ENCODE measurements at regions not wholly inside any gene's neighbourhood (a gene's known extent, or its start where the extent isn't known, plus 50 kb on each side); places are given as distances from the start of the nearest gene placed in this dataset.
"Not testable (repeated sequence)": the region's sequence is repeated elsewhere in the genome, so short reads cannot be mapped to it uniquely, and the experiment has no call there.

DNA sequence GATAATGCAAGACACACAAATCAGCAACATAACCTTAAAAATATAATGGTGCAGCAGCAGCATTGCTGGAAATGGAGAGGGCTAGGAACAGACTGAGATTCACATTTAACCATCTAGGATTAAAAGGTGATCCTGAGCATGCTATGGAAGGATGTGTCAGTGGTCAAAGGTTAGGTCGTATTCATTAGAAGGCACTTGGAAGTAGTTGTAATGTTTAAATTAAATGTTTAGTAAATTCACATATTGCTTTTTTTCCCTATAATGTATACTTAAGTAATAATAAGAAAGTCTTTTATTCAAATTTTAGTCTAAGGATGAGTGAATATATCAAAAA is 368.6 kb upstream of the PDE3A start:
- DNase-seq, result no peak

DNA sequence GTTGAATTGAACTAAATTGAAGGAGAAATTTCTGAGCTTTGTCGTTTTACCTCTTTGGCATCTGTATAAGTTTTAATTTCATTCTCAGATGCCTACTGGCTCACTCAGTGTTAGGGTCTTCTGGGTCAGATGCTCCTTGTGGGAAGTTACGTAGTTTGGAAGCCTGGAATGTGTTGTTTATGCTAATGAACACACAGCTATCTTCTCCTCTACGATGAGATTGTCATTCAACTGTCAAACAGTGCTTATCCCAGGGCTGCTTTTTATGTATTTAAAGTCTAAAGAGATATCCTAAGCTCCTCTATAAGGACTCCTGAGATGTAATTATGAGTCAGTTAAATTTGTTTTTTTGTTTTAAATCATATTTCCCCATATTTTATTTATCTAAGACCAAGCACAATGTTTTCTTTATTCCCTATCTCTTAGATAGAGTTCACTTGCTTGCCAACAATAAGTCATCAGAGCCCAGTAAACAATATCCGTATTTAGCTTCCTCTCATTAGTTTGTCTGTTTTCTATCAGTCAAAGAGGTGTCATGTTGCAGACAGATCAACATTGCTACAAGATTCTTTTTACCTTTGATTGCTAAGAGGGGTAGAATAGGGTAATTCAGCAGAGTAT is 368.0 kb upstream of the PDE3A start:
- DNase-seq, result no peak

DNA sequence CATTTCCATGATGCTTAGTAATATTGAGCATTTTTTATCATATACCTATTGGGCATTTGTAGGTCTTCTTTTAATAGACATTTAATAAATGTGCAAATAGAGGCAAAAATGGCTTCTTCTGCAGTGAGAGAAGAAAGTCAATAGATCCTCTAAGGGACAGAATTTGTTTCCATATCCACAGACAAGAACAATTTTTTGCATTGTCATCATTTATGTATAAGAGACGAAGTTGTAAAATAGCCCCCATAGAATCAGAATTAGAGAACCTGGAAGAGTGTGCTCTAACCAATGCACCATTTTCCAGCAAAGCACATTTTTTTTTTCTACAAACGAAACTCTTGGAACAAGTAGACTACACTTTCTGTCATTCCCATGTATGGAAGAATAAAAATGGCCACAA is 365.1 kb upstream of the PDE3A start:
- no peak for DNase-seq

DNA sequence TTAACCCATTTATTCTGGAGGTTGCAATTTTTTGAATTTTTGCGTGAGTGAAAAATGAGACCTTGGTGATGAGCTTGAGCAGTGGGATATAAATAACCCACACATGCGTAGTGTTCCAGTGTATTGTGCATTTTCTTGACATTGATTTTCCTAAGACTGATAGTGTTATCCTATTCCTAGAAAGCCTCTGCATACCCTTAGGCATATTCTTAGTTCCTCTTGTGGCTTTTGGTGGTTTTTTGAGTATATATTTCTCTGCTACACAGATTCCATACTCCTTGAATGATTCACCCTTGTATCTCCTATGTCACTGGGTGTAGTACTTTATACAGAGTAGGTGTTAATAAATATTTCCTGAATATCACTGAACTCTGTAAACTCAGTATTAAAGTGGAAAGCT is 363.4 kb upstream of the PDE3A start:
- DNase-seq, result no peak

DNA sequence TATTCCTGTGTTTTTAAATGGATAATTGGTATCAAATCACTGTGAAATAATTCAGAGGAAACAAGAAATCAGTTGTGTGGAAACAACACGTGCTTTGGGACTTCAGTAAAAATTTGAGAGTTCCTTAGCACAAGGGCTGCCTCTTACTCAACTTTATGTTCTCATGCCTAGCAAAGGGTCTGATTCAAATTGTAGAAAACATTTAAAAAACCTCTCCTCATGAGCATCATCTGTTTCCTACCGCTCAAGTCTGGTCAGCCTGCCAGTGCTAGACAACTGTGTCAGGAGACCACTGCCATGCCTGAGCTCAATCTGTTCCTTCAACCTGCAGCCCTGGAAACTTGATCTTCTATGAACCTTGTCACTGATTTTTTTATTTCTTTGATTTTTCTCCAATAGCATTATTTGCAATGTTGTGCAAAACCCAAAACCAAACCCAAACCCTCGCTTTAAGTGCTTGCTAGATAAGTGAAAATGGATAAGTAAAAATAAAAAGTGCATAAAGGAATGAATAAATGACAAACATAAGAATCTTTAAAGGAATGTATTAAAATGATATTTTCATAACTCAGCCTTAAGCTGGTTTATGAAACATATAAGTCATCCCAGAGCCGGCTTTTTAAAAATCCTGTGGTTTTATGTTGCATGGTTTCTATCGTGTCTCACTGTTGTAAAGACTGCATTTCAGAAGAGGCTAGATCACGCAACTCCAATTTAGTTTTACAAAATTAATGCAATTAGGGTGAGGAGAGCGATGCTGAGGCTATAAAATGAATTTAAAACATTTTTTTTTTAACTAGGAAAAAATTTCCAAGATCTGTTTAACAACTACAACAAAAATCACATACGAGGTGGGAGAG is 361.2 kb upstream of the PDE3A start:
- no peak for DNase-seq

DNA sequence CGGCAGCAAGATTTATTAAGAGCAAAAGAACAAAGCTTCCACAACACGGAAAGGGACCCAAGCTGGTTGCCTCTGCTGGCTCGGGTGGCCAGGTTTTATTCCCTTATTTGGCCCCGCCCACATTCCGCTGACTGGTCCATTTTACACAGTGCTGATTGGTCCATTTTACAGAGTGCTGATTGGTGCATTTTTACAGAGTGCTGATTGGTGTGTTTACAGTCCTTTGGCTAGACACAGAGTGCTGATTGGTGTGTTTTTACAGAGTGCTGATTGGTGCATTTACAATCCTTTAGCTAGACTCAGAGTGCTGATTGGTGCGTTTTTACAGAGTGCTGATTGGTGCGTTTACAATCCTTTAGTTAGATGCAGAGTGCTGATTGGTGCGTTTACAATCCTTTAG is 358.4 kb upstream of the PDE3A start:
- not testable (repeated sequence) for DNase-seq

DNA sequence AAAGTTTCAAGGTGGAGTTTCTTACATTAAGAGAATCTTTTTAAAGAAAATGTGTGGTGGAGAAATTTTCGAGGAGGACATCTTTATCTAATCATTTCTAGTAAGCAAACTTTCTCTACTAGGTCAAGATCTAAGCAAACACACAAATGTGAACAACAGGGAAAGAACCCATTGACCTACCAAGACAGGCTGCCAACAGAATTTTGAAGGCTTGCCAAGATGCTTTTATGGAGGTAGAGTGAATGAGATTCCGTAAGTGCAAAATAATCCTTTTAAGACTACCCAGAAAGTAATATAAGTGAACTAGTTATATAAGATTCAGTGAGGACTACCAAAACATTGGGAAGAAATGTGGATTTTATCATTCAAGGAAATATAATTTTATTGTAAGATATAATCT is 357.1 kb upstream of the PDE3A start:
- no peak for DNase-seq

DNA sequence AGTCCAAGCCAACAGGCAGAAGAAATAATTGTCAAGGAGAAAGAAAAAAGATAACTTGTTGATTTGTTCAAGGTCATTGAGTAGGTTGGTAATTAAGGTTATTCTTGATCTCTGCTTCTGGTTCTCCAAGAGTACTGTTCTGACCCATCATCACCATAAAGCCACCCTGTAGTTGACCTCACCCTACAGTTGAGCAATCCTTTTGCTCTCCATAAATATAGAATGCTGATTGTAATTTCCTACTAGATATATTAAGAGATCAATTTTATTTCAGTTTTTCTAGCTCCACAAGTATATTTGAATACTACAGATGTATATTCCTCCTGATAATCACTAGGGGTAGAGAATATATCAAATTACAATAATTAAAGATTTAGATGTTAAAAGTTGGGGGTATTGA is 350.5 kb upstream of the PDE3A start:
- no peak for DNase-seq

DNA sequence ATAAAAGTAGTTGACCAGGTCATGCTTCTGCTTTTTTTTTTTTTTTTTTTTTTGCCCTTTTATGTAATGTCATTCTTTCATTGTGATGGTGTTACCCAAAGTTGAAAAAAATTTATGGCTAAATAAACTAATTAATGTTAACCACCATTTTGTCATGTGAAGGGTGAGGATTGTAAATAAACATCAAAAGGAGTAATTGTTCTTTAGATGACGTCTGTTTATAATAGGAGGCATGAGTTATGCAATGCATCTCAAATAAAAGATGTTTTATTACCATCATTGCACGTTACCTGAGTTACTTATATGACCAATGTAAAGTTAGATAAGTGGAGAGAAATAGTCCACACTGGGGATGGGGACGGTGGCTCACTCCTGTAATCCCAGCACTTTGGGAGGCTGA is 349.9 kb upstream of the PDE3A start:
- no peak for DNase-seq

DNA sequence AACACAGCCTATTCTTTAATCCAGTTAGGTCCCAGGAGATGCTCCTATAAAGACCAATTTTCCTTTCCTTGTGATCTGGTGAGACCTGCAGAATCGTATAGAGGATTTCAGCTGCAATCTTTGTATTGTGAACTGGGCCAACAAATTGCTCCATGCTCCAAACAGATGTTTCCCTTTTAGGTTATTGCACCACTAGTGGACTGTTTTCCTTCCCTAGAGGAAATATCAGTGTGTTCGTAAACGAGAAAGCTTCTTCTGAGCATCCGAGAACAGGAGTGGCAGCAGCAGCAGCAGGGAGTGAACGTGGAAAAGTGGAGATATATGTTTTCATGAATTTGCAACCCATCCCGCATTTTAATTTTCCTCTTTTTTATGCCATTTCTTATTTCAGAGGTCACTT is 344.1 kb upstream of the PDE3A start:
- DNase-seq, result no peak

DNA sequence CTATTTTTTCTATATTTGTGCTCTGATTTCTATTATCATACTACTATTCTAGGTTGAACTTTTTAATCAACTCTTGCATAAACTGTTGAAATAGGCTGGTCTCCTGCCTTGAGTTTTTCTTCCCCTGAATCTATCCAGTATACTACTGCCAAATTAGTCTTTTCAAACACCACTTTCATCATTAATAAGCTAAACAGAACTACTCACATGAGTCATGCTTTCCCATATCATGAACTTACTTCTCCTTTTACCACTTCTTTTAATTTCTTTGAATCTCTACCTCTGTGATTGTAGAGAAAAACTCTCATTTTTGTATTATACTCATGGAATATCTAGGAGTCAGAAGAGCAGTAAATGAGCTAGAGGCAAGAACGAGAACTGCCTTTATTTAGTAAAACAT is 340.3 kb upstream of the PDE3A start:
- DNase-seq, result no peak

DNA sequence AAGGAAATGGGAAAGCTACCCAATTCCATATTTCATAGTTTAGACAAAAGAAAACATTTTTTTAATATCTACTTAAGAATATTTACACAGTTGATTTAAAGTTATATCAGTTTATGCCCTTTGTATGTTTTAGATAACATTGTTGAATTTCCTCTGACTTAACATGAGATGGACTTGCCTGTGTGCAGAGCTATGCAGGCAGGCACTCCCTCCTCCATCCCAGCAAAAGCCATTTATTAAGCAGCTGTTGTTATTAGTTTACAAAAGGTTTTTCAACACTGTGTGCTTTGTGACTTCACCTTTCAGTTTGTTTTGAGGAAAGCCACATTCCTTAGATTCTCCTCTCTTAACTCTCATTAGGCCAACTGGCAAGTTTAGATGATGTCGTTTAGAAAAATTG is 337.5 kb upstream of the PDE3A start:
- DNase-seq, result no peak

DNA sequence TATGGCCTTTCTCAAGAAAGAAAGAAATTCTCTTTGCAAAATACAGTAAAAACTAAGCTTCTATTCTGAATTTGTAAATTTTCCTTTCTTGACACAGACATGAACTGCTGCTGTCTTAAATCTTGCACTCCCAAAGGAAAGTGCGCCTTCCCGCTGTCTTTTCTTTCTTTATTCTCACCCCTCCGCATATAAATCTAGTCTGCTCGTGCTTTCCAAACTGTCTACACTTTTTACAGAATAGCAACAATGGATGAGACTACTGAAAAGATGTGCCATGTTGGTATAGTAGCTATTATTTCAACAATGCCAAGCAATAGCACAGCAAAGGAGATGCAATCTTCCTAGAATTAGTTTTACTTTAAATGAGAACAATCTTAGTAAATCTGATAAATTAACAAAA is 328.8 kb upstream of the PDE3A start:
- no peak for DNase-seq

DNA sequence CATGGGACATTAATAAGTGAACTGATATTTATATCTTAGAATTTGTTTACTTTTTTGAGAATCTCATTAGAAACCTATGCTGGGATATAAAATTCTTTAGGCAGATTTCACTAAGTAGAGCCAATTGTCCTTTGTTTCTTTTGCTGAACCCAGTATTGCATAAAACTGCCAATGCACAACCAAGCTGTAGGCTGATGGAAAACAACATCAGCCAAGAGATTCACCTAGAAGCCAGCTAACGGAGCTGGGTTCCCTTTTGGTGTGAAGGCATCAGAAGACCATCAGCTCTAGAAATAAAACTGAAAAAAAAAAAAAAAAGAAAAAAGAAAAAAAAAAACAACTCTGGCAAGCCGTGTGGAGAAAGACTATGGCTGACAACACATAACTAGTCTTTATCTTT is 328.2 kb upstream of the PDE3A start:
- no peak for DNase-seq

DNA sequence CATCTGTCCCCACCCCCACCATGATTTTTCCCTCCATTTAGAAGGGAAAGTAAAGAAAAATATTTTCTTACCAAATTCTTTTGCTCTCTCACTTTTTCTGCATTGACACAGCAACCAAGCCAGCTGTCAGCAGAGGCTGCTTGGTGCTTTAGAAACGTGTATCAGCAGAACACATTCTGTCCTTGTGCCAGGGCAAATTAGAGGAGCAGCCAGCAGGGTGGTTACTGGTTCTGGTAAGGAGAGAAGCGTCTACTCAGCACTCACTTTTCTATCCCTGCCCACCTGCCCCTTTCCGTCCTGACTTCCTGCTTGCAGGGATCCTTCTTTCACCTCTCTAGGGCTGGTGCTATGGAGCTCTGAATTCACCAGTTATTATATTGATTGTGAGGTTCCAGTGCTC is 327.5 kb upstream of the PDE3A start:
- no peak for DNase-seq

DNA sequence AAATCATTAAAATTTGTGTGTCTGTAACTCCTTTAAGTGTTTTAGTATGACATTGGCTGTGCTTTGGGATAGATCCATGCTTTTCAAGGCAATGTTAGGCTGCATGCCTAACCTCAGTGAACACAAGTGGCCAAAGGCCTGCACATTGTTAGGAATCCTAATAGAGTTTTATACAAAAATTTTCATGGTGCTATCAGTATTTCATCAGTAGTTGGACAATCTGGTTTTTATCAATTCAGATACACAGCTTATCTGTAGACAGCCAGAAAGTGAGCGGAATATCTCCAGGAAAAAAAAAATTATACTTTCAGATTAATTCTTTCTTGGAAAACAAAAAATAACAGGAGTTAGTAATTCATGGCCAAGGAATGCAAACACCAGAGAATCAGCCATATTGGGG is 324.0 kb upstream of the PDE3A start:
- no peak for DNase-seq

DNA sequence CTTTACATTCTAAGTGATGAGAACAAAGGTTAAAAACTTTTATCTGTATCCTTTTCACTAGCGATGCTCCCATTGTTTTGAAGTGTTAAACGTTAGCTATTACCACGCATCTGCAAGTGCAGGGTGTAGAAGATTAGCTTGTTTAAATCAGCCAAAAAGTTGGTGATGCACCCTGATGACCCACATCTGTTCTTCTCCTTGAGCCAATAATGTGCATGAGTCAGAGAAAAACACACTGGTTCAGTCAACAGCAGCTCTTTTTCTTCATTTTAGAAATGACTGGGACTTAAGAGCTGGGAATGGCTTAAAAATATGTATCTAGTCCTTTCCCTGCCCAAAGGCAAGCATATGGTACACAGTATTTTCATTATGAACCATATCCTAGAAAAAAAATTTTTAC is 323.5 kb upstream of the PDE3A start:
- DNase-seq, result no peak

DNA sequence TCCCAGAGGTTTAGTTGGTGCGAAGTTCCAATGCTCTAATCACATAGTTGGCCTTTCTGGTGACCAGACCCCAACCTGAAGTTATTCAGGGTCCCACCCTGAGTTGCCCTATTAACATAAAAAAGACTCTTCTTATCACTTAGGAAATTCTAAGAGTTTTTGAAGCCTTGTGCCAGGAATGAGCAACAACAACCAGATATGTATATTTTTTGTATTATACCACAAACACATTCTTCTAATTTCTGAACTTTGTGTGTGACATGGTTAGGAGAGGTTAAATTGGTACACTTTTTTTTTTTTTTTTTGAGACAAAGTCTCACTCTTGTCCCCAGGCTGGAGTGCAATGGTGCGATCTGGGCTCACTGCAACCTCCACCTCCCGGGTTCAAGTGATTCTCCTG is 320.4 kb upstream of the PDE3A start:
- DNase-seq, result no peak

DNA sequence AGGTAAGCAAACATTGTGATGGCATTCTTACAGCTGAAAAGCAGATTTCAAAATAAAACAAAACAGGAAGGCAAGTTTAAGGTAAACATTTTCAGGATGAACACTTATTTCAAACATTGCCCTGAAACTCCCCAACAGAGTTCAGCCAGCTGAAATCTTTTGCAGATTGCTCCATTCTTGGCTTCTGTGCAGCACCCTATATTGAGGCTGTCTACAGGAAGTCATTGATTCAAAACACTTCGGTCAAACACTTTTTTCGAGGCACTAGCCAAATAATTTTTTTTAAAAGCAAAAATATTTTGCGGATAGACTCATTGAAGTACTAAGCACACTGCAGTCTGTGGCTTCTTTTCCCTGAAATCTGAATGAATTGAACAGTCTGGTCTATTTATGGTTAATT is 318.1 kb upstream of the PDE3A start:
- no peak for DNase-seq

DNA sequence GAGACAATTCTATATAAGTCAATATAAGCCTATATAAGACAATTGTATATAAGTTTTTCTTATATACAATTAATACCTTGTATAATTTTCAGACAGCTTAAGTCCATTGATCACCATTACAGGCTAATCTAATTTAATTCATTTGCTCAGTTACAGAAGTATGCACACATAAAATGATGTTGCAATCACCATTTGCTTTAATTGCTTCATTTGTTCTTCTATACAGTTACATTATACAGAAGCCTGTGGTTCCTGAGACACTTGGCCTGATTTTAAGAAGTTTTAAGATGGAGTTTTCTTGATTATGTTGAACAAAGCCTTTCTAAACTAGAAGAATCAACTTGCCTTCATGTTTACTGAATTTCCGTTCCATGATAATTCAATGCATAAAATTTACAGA is 314.6 kb upstream of the PDE3A start:
- no peak for DNase-seq

DNA sequence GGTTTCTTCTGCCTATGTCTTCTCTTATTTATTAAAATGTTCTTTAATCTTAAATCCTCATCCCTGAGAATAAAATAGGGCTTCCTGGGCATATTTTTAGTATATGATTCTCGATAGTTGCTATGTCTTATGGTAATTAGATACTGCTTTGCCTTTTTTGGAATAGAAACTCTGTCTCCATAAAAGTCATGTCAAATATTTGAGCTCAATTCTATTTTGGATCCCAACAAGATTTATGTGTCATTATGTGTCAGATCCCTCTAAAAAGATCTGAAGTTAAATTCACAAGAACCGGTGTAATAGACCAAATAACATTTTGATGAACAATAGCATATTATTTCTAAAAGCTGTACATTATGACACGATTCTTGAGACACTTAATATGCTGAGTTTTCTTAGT is 312.5 kb upstream of the PDE3A start:
- DNase-seq, result no peak

DNA sequence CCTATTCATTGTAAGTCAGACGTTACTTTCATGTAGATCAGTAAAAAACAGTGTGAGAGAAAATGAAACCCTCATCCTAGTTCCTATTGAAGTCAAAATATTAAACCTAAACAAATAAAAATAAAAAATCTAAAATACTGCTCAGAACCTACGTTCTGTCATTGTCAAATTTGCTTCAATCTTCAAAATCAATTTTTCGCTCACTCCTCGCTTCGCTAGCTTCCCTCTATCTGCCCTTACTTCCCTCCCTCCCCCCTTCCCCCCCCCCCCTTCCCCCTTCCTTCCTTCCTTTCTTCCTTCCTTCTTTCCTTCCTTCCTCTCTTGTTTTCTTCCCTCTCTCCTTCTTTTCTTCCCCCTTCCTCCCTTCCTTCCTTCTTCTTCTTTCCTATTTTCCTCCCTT is 310.9 kb upstream of the PDE3A start:
- DNase-seq, result no peak

DNA sequence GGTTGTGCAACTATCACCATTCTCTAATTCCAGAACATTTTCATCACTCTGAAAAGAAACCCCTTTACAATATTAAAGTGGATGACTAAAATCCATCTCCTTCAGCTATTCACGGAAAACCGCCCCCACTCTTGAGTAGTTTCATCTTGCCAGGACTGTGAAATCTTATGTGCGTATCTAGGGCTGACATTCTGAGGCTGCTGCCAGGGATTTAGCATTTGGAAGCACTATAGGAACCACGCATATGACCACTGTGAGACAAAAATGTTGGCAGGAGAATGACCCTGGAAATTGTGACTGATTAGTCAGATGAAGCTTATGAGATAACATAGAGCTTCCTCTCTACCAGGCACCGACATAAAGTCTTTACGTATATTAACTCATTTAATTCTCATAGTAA is 305.2 kb upstream of the PDE3A start:
- DNase-seq, result no peak

DNA sequence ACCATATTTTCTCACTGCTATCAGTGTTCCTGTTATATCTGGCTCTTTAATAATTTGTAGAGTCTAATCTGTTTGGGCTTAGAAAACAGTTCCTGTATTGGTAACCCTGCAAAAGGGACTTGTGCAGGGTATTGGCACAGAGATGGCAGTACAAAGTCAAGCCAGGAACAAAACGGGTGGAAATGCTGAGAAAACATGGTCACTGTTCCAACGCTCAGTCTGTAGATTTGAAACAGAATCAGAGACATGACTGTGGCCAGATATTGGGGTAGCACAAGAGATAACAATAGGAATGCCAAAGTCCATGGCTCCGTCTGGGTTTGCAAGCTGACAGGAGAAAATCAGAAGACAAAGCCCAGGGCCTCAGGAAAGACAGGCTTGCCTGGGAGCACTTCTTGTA is 290.7 kb upstream of the PDE3A start:
- DNase-seq, result no peak

DNA sequence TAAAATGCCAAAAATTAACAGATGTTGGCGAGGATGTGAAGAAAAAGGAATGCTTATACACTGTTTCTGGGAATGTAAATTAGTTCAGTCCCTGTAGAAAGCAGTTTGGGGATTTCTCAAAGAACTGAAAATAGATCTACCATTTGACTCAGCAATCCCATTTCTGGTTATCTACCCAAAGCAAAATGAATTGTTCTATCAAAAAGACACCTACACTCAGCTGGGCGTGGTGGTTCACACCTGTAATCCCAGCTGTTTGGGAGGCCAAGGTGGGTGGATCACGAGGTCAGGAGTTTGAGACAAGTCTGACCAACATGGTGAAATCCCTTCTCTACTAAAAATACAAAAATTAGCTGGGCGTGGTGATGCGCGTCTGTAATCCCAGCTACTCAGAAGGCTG is 279.3 kb upstream of the PDE3A start:
- no peak for DNase-seq

Measured in stimulated activated CD4-positive, alpha-beta T cell treated with anti-CD3 and anti-CD28 coated beads, Interleukin-2, amount 100 ng/mL, for 24 hours (primary cell).